Adipocyte (in vitro differentiated cells): ENCODE measurements at regions not wholly inside any gene's neighbourhood (a gene's known extent, or its start where the extent isn't known, plus 50 kb on each side); places are given as distances from the start of the nearest gene placed in this dataset.

Experiments
- DNase-seq: peaks from one replicate; pipeline ENCODE4 v3.0.0-alpha.2; 2015; ENCODE audit warnings: low read depth
- H3K27me3 ChIP-seq: replicated peaks from 2 replicates; pipeline ENCODE4 v1.7.0; 2013; ENCODE audit warnings: mild to moderate bottlenecking, low read length, moderate library complexity; ENCODE audit not compliant: control insufficient read depth, insufficient read depth
- H3K36me3 ChIP-seq: 2 replicates; pipeline ENCODE4 v1.7.0; 2013; ENCODE audit warnings: low read length, mild to moderate bottlenecking, moderate library complexity; ENCODE audit not compliant: control insufficient read depth, insufficient read depth, severe bottlenecking
- H3K4me1 ChIP-seq: 2 replicates; pipeline ENCODE4 v1.7.0; 2013; ENCODE audit warnings: mild to moderate bottlenecking, low read length, moderate library complexity; ENCODE audit not compliant: control insufficient read depth, insufficient read depth
- H3K4me3 ChIP-seq: 2 replicates; pipeline ENCODE4 v1.7.0; 2013; ENCODE audit warnings: mild to moderate bottlenecking, low read length, moderate library complexity
- H3K9ac ChIP-seq: 2 replicates; pipeline ENCODE4 v1.7.0; 2013; ENCODE audit warnings: mild to moderate bottlenecking, low read length, moderate library complexity
- H3K9me3 ChIP-seq: 2 replicates; pipeline ENCODE4 v1.7.0; 2013; ENCODE audit warnings: mild to moderate bottlenecking, low read length, moderate library complexity; ENCODE audit not compliant: control insufficient read depth

DNA sequence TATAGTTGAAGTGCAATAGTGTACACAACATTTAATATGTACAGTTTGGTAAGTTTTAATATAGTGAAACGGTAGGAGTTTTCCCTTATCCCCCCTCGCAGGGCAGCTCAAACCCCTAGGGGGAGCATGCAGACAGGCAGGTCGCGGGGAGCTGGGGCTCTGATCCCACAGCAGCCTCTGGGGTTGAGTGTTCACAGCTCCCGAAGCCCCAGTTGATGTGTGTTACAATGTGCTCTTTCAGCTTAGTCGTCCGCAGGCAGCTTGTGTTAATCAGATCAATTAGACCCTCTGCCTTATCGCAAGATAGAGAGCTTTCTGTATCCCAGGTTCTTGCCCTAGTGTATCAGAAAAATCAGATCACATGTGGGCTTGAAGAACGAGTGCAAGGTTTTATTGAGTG lies 143.1 kb upstream of the CHRNA7 start:
- Histone ChIP-seq H3K27me3 (peaks cover 5% of the 10 kb centered on the region), H3K9ac (no peak overlapping the region), H3K4me3 (no peak overlapping the region), H3K9me3 (peaks cover 3% of the 10 kb centered on the region), H3K36me3 (no peaks in the 10 kb centered on the region), H3K4me1 (no peaks in the 10 kb centered on the region)
- no peak for DNase-seq

DNA sequence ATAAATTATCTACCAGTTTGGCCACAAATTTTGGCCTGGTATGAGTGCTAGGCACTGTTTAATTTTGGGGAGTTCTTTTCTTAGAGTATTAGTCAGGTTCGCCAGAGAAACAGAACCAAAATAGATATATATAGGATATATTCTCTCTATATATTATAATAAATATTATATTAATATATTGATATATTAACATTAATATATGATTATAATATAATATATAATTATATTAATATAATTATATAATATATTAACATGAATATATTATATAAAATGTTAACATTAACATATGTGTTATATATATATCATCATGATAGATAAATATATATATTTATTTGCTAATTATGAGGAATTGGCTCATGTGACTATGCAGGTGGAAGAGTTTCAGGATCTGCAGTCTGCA lies 137.8 kb upstream of the CHRNA7 start:
- H3K27me3 ChIP-seq = peaks cover 5% of the 10 kb centered on the region
- no peaks in the 10 kb centered on the region for H3K4me1 ChIP-seq
- H3K4me3 ChIP-seq = no peak overlapping the region
- DNase-seq = no peak
- no peaks in the 10 kb centered on the region for H3K36me3 ChIP-seq
- H3K9me3 ChIP-seq = peaks cover 14% of the 10 kb centered on the region
- H3K9ac ChIP-seq = no peak overlapping the region

DNA sequence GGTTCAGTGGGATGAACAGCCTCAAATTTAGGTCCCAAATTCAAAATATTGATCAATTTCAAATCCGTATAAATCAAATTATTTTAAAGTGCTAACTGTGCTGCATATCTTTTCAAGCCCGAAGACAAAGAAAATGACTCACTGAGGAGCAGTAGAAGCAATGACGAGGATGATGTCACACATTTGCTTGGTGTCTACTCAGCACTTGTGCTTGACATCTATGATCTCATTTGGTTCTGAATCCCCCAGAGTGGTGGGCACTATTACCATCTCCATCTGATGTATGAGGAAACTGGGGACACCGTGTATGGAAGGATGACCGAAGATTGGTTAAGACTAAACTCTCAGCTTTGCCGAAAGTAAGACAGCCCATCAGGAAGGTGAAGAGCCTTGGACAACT lies 136.5 kb upstream of the CHRNA7 start:
- Histone ChIP-seq H3K9me3 (peaks cover 26% of the 10 kb centered on the region), H3K4me1 (no peaks in the 10 kb centered on the region), H3K4me3 (no peak overlapping the region), H3K9ac (no peak overlapping the region), H3K27me3 (no peaks in the 10 kb centered on the region), H3K36me3 (no peaks in the 10 kb centered on the region)
- no peak for DNase-seq

DNA sequence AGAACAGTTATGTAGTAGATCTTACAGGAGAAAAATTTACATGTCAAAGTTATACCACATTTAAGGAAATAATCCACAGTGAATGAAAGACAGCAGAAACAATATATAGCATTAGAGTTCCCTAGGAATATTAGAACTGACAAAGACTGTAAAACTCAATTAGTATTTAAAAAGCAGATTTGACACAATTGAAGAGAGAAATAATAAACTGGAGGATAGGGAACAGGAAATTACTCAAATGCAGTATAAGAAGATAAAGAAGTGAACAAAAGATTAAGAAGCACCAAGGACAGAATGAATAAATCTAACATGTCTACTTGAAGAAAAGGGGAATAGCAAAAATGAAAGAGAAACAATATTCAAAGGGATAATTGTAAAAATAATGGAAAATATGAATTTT lies 132.6 kb upstream of the CHRNA7 start:
- Histone ChIP-seq H3K9ac (no peak overlapping the region), H3K4me1 (no peaks in the 10 kb centered on the region), H3K36me3 (no peaks in the 10 kb centered on the region), H3K4me3 (no peak overlapping the region), H3K27me3 (no peaks in the 10 kb centered on the region), H3K9me3 (peaks cover 27% of the 10 kb centered on the region)
- DNase-seq = no peak

DNA sequence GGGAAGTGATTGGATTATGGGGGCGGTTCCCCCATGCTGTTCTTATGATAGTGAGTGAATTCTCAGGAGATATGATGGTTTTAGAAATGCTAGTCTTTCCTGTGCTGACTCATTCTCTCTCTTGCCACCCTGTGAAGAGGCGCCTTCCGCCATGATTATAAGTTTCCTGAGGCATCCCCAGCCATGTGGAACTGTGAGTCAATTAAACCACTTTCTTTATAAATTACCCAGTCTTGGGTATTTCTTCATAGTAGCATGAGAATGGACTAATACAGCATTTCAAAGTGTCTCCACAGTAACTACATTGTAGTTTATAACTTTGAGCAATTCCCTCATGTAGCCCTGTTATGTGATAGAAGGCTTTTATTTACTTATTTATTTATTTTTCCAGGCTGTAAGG lies 128.8 kb upstream of the CHRNA7 start:
- H3K9me3 ChIP-seq = peaks cover 20% of the 10 kb centered on the region
- no peak for DNase-seq
- H3K9ac ChIP-seq = no peak overlapping the region
- peaks cover 7% of the 10 kb centered on the region for H3K27me3 ChIP-seq
- no peaks in the 10 kb centered on the region for H3K36me3 ChIP-seq
- no peak overlapping the region for H3K4me3 ChIP-seq
- no peaks in the 10 kb centered on the region for H3K4me1 ChIP-seq

DNA sequence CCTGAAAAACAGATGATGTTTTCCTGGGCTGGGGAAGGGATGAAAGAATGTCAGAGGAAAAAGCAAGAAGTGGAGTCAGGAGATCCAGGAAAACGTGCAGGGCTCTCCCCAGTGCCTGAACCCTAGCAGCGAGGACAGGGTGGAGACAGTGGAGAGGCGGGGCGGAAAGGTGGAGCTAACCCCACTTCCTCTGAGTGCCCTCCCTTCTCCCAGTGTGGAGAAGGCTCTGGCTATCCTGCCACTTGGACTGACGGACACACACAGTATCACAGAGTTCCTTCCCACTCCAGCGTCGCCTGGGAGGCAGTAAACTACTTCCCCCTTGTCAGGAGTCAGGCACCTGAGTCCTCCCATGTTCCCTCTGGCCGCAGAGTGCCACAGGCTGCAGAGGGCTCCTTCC lies 125.3 kb upstream of the CHRNA7 start:
- no peak for DNase-seq
- Histone ChIP-seq H3K36me3 (no peaks in the 10 kb centered on the region), H3K27me3 (peaks cover 7% of the 10 kb centered on the region), H3K4me1 (no peaks in the 10 kb centered on the region), H3K4me3 (no peak overlapping the region), H3K9ac (no peak overlapping the region), H3K9me3 (no peaks in the 10 kb centered on the region)

DNA sequence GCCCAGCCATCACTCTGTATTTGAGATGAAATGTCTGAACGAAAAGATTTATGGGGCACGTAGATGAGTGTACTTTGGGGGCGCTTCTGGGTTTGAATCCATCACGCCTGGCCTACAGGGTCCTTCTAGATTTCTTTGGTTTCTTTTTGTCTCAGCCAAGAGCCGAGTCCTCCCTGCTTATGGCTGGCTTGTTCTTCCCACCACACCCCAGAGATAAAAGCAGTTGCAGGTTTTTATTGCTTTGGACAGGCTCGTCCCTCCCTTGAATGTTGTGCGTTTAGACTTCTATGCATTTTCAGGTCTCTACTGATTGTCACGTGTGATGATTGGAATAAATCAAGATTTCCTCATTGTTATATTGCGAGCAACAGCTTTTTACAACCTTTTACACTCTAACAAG lies 104.8 kb upstream of the CHRNA7 start:
- no peaks in the 10 kb centered on the region for H3K36me3 ChIP-seq
- H3K4me3 ChIP-seq = no peak overlapping the region
- H3K27me3 ChIP-seq = no peaks in the 10 kb centered on the region
- H3K9me3 ChIP-seq = peaks cover 18% of the 10 kb centered on the region
- H3K4me1 ChIP-seq = no peaks in the 10 kb centered on the region
- DNase-seq = no peak
- H3K9ac ChIP-seq = no peak overlapping the region

DNA sequence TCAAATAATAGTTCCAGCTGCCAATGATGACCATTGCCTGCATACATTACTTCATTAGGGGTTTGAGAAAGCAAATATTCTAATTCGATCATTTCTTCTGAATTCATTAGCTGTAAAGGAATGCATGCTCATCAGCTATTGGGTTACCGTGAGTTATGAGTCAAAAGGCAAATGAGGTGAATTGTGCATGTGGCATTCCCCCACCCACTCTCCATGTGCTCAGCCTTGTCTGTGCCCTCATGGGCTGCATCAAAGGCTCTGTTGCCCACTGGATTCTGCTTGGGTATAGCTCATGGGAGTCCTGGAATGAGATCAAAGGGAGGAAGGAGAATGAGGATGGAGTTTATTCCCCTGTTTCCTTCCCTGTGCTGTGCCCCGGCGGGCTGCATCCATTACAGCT lies 99.3 kb upstream of the CHRNA7 start:
- Histone ChIP-seq H3K9me3 (no peaks in the 10 kb centered on the region), H3K4me1 (no peaks in the 10 kb centered on the region), H3K27me3 (peaks cover 3% of the 10 kb centered on the region), H3K36me3 (no peaks in the 10 kb centered on the region), H3K4me3 (no peak overlapping the region), H3K9ac (no peak overlapping the region)
- no peak for DNase-seq

DNA sequence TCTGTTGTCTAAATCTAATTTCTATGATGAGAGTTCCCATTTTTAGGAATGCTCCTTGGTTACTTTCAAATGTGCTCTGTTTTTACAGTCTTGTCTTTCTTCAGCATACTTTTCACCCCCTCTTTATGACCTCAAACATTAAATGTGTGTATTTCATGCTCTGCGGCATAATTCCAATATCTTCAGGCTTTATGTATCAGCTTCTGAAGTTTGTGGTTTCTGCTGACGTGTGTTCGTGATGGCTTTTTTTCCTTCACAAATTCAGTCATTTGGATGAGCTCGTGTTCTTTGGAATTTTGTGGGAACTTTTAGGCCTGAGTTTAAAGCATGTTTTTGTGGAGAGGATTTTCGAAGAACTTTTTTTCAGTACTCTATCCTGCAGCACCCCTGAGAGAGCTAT lies 97.7 kb upstream of the CHRNA7 start:
- no peaks in the 10 kb centered on the region for H3K36me3 ChIP-seq
- H3K9me3 ChIP-seq = no peaks in the 10 kb centered on the region
- H3K4me3 ChIP-seq = no peak overlapping the region
- H3K4me1 ChIP-seq = no peaks in the 10 kb centered on the region
- DNase-seq = no peak
- H3K9ac ChIP-seq = no peak overlapping the region
- H3K27me3 ChIP-seq = peaks cover 3% of the 10 kb centered on the region

DNA sequence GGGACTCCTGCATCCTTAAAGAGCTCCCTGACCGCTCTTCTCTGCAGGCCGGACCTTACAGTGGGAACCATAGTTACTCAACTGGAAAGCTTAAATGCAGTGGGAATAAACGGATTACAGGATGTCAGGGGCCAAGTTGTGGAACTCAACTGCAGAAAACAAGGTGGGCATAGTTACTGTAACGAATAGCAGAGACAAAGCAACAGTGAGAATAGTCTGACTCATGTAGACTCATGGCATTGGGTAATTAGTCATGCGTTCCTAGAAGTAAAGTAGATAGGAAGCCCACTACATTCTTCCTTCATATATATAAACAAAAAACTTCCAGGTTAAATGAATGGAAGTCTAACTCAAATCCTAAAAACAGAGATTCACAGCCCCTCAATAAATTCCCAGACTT lies 95.5 kb upstream of the CHRNA7 start:
- H3K9me3 ChIP-seq = no peaks in the 10 kb centered on the region
- H3K9ac ChIP-seq = no peak overlapping the region
- no peaks in the 10 kb centered on the region for H3K36me3 ChIP-seq
- H3K4me1 ChIP-seq = no peaks in the 10 kb centered on the region
- peaks cover 3% of the 10 kb centered on the region for H3K27me3 ChIP-seq
- no peak overlapping the region for H3K4me3 ChIP-seq
- no peak for DNase-seq

DNA sequence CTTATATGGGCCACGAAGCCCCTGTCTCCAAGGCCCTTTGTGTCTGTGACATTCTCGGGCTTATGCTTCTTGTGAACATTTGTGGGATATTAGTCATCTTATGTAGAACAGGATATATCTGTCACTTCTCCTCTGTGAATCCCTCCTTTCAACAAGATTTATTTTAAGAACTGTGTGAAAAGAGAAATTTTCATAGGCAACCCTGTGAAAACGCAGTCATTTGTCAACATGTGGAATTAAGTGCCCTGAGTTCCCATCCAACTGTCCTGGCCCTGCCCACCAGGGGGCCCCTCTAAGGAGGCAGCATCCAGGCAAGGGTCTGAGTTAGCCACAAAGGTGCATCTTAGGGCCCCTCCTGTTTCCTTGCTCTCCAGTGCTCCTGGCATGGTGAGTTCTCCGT lies 76.8 kb upstream of the CHRNA7 start:
- H3K9ac ChIP-seq = no peak overlapping the region
- no peaks in the 10 kb centered on the region for H3K36me3 ChIP-seq
- DNase-seq = no peak
- H3K27me3 ChIP-seq = no peaks in the 10 kb centered on the region
- no peaks in the 10 kb centered on the region for H3K4me1 ChIP-seq
- peaks cover 5% of the 10 kb centered on the region for H3K9me3 ChIP-seq
- H3K4me3 ChIP-seq = no peak overlapping the region

DNA sequence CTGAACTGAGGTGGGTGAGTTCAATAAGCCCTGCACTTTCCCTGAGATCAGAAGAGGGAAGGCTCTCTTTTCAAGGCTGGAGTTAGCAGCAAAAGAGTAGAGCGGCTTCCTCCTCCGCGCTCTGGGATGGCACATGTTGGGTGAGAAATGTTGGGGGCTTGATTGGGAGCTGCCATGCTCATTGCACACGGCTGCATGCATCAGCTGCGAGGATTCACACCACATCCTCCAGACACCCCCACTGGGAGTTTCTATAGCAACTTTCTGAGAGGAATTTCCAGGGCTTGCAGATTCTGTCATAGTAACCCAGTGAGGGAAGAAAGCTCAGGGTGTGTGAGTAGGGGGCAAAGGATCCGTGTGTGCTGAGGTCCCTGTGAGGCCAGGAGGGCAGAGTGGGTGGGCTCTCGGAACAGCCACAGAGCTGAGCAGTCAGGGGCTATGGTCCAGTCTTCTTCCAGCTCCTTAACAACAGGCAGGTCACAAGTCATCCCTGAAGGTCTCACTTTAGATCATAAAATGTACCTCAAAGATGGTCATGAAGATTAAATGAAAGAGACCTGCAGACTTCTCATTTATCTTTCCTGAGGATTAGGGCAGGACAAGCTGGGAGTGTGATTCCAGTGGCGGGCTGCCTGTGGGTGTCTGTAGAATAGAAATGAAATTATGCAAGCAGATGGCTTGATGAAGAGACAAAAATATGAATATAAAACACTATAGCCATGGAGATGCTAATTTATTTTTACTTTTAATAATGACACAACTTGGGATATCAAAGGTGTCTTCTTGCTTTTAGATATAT lies 75.7 kb upstream of the CHRNA7 start:
- Histone ChIP-seq H3K36me3 (no peaks in the 10 kb centered on the region), H3K4me3 (no peak overlapping the region), H3K4me1 (no peaks in the 10 kb centered on the region), H3K9me3 (peaks cover 11% of the 10 kb centered on the region), H3K27me3 (no peaks in the 10 kb centered on the region), H3K9ac (no peak overlapping the region)
- no peak for DNase-seq
